Neural progenitor cell (in vitro differentiated cells): ENCODE measurements at regions not wholly inside any gene's neighbourhood (a gene's known extent, or its start where the extent isn't known, plus 50 kb on each side); places are given as distances from the start of the nearest gene placed in this dataset.

Experiments
- CTCF ChIP-seq: fragments of 200-600 bp; sonication (generic); IDR thresholded peaks from 2 replicates; pipeline ENCODE4 v1.5.1; 2017; ENCODE audit warnings: antibody characterized with exemption, mild to moderate bottlenecking
- EZH2 ChIP-seq: fragments of 200-600 bp; sonication (generic); IDR thresholded peaks from 2 replicates; pipeline ENCODE4 v1.6.1; 2017; ENCODE audit warnings: antibody characterized with exemption, mild to moderate bottlenecking, moderate library complexity

- TF ChIP-seq CTCF (no peak), EZH2 (no peak)
Measured at GRCh38 chr14:51354846-51355245, 114.8 kb downstream of the TMX1 start.
